HUES6 (cell line): ENCODE measurements at regions not wholly inside any gene's neighbourhood (a gene's known extent, or its start where the extent isn't known, plus 50 kb on each side); places are given as distances from the start of the nearest gene placed in this dataset.

ENCODE experiments used
- H3K27ac ChIP-seq: 2 replicates; pipeline ENCODE4 v1.7.0; 2013; ENCODE audit warnings: low read depth, mild to moderate bottlenecking, low read length, inconsistent platforms
- H3K27me3 ChIP-seq: 2 replicates; pipeline ENCODE4 v1.6.1; 2013; ENCODE audit warnings: low read length; ENCODE audit not compliant: control insufficient read depth, insufficient read depth
- H3K36me3 ChIP-seq: 2 replicates; pipeline ENCODE4 v1.6.1; 2013; ENCODE audit warnings: low read length; ENCODE audit not compliant: control insufficient read depth, insufficient read depth
- H3K4me1 ChIP-seq: 2 replicates; pipeline ENCODE4 v1.6.1; 2013; ENCODE audit warnings: low read length; ENCODE audit not compliant: control insufficient read depth, insufficient read depth
- H3K4me3 ChIP-seq: 2 replicates; pipeline ENCODE4 v1.5.1; 2013; ENCODE audit warnings: low read depth, low read length
- H3K9ac ChIP-seq: one replicate; pipeline ENCODE4 v1.6.1; 2013; ENCODE audit warnings: mild to moderate bottlenecking, low read length
- H3K9me3 ChIP-seq: 2 replicates; pipeline ENCODE4 v1.6.1; 2013; ENCODE audit warnings: low read depth, low read length; ENCODE audit not compliant: control insufficient read depth, insufficient read depth

DNA sequence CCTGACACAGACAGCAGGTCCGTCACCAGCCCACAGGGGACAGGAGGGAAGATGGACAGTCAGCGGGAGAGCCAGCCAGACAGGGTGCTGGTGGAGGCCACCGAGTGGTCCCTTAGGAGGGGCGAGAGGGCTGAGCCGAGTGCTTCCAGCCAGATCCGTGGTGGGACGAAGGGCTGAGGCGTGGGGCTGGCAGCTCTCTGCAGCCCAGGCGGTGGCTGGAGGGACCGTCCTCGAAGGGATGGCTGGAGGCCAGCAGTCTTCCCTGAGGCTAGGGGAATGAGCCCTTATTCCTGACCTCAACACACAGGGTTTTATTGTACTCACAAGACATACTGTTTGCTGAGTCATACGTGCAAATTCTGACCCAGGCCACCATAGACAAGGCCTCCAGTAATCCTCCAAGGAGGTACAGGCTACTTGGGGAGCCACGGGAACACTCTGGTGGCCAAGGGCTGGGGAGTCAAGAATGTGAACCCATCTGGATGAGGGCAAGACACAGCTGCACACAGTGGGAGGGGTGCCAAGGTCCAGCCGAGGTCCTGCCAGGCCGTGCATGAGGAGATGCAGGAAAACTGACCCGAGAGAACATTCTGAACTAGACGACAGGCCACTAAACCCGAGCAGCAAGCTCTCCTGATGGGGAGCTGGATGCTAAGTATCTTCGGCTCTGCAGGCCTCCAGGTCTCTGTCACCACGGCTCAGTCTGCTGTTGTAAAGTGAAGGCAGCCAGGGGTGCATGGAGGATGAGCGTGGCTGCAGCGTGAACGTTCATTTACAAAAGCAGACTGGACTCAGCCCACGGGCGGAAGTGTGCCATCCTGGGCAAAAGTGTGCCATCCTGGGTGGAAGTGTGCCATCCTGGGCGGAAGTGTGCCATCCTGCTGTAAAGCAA, 242.5 kb downstream of the TTLL2 start:
- Histone ChIP-seq H3K9me3 (no peaks in the 10 kb centered on the region), H3K27me3 (peaks cover 7% of the 10 kb centered on the region; the same call in 1 of the 2 replicates), H3K9ac (no peak overlapping the region), H3K4me3 (no peak overlapping the region), H3K27ac (no peak overlapping the region), H3K36me3 (no peaks in the 10 kb centered on the region), H3K4me1 (peaks cover 4% of the 10 kb centered on the region; the same call in 1 of the 2 replicates)

DNA sequence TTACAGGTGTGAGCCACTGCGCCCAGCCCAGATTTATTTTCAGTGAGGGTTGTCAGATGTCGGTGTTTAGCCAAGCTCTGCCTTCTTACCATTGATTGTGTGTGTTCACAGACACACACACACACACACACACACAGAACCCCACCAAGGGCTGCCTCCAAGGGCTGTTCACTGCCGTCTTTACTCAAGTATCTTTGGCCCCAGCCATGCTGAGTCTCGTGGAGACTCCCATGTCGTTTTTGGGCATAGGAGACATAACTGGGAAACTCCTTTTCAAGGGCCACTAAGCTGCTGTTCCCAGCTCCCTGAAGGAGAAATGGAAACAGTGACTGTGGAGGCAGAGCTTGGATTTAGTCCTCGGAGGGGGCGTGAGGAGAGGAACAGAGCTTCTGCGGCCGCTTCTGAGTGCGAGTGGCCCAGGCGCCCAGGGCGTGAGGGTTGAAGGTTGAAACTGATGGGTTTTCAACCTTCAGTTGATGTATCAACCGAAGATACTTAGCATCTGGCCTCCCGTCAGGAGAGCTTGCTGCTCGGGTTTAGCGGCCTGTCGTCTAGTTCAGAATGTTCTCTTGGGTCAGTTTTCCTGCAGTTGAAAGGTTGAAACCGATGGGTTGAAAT, 243.6 kb downstream of the TTLL2 start:
- H3K9ac ChIP-seq = no peak overlapping the region
- no peak overlapping the region for H3K27ac ChIP-seq
- no peak overlapping the region for H3K4me3 ChIP-seq
- peaks cover 3% of the 10 kb centered on the region; the same call in 1 of the 2 replicates for H3K27me3 ChIP-seq
- no peaks in the 10 kb centered on the region for H3K9me3 ChIP-seq
- H3K36me3 ChIP-seq = no peaks in the 10 kb centered on the region
- peaks cover 4% of the 10 kb centered on the region; the same call in 1 of the 2 replicates for H3K4me1 ChIP-seq

DNA sequence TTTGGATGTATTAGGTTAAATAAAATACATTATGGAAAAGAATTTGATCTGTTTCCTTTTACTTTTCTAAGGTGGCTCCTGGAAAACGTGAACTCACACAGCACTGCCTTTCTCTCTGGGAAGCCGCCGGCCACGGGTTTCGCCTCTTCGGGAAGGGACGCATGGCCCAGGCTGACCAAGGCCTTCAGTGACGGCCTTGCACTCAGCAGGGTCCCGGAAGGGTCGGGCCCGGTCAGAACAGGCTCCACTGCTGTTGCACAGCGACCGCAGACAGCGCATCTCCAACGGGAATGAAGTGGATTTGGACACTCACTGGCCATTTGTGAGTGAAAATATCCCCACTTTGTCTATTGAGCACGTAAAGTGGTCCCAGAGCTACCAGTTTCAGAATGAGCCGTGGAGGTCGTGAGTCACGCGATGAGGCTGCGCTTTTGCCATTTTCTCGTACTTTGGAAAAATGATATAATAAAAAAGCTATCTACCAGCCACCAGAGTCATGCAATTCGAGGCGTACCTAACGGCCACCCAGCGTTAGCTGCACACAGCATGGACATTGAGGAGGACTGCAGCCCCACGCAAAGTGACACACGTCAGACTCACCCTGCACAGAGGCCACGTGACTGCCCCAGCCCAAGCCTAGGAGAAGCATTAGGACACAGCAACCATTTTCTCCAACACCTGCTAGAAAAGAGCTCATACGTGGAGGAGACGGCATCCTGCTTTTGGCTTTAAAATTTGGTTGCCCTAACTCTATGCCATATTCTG, 244.3 kb downstream of the TTLL2 start:
- Histone ChIP-seq H3K9ac (no peak overlapping the region), H3K4me3 (no peak overlapping the region), H3K27me3 (no peaks in the 10 kb centered on the region), H3K27ac (no peak overlapping the region), H3K4me1 (peaks cover 4% of the 10 kb centered on the region; the same call in 1 of the 2 replicates), H3K36me3 (no peaks in the 10 kb centered on the region), H3K9me3 (no peaks in the 10 kb centered on the region)

DNA sequence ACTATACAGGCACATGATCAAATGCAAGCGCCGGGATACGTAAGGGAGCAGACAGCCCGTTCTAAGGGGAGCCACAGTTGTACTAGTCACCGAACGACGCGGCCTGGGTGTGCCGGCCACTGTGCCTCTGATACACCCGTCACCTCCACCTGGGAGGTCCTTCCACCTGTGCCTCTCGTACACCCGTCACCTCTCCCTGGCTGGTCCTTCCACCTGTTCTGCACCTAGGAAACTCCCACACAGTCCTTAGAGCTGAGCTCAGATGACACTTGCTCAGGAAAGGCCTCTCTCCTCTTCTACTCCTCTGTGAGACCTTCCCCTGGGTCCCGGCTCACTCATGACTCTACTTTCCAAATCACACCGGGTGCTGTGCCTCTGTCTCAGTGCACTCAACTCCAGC, 245.0 kb downstream of the TTLL2 start:
- Histone ChIP-seq H3K9me3 (no peaks in the 10 kb centered on the region), H3K9ac (no peak overlapping the region), H3K4me3 (no peak overlapping the region), H3K4me1 (peaks cover 4% of the 10 kb centered on the region; the same call in 1 of the 2 replicates), H3K27me3 (no peaks in the 10 kb centered on the region), H3K27ac (no peak overlapping the region), H3K36me3 (no peaks in the 10 kb centered on the region)

DNA sequence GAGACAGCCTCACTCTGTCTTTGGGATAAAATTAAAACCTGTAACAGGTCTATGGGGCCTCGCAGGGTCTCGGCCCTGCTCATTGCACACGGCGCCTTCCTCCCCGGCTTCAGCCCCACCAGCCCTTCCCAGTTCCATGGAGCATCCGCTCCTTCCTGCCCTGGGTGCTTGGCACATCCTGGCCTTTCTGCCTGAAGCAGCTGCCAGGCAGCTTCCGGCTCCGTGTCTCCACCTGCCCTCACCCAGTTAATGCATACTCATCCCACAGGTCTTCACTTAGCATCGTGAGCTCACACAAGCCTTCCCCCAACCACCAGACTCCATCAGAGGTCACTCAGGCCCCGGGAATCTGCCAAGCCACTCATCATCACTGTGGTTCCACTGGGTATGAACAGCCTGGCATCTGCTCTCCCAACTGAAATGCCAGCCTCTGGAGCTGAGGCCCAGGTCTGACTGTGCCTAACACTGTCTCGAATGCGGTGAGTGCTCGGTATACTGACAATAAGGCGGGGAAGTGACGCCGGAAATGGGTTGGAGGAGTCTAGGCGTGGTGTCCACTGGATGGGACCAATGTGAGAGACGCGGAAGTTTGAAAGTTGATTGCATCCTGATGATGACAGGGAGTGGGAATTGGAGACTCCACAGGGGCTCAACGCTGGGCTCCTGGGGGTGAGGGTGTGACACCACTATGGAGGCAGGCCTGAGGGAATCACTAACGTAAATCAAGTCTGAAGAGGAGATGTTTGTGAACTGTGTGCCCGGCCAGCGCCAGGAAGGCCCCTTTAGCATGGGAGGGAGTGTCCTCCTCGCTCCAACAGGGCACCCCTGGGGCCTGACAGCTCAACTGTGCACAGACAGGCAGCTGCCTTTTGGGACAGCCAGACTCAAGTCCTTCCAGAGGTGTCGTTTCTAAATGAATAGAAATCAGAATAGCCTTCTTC, 245.8 kb downstream of the TTLL2 start:
- peaks cover 4% of the 10 kb centered on the region; the same call in 1 of the 2 replicates for H3K4me1 ChIP-seq
- H3K9ac ChIP-seq = no peak overlapping the region
- H3K27ac ChIP-seq = no peak overlapping the region
- no peaks in the 10 kb centered on the region for H3K36me3 ChIP-seq
- H3K9me3 ChIP-seq = no peaks in the 10 kb centered on the region
- no peaks in the 10 kb centered on the region for H3K27me3 ChIP-seq
- H3K4me3 ChIP-seq = no peak overlapping the region

DNA sequence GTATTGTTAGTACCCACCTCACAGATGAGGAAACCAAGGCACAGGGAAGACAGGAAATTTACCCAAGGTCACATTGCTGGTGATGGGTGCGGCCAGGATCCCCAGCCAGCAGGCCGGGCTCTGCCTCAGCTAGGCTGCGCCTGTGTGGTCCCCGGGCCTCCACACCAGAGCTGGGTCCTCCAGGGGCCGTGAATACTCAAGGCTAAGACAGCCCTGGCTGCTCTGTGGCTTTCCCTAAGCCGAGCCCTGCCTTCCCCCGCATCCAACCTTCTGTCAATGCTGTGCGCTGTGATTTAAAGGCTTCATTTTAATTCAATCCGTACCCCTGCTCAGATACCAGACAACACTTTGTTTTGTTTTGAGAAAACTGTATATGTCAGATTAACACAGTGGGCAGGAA, 246.7 kb downstream of the TTLL2 start:
- Histone ChIP-seq H3K4me1 (no peaks in the 10 kb centered on the region; the same call in 1 of the 2 replicates), H3K9me3 (no peaks in the 10 kb centered on the region), H3K9ac (no peak overlapping the region), H3K4me3 (no peak overlapping the region), H3K27me3 (no peaks in the 10 kb centered on the region), H3K27ac (no peak overlapping the region), H3K36me3 (no peaks in the 10 kb centered on the region)

DNA sequence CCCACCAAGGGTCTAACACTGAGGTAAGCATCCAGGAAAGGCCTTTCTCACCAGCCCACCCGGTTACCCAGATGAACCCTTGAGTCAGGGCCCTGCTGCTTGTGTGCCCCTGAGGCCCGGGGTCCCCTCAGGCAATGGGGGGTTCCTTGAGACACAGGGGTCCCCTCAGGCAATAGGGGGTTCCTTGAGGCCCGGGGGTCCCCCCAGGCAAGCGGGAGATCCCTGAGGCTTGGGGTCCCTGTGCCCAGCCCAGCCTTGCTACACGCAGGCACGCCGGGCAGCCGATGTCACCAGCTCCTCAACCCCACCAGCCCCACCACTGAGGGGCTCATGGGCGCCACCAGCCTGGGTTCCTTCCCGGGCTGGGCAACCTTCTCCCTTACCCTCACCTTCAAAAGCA, 247.2 kb downstream of the TTLL2 start:
- no peaks in the 10 kb centered on the region; the same call in 1 of the 2 replicates for H3K4me1 ChIP-seq
- H3K36me3 ChIP-seq = no peaks in the 10 kb centered on the region
- no peak overlapping the region for H3K27ac ChIP-seq
- H3K27me3 ChIP-seq = no peaks in the 10 kb centered on the region
- H3K9me3 ChIP-seq = no peaks in the 10 kb centered on the region
- H3K4me3 ChIP-seq = no peak overlapping the region
- no peak overlapping the region for H3K9ac ChIP-seq

DNA sequence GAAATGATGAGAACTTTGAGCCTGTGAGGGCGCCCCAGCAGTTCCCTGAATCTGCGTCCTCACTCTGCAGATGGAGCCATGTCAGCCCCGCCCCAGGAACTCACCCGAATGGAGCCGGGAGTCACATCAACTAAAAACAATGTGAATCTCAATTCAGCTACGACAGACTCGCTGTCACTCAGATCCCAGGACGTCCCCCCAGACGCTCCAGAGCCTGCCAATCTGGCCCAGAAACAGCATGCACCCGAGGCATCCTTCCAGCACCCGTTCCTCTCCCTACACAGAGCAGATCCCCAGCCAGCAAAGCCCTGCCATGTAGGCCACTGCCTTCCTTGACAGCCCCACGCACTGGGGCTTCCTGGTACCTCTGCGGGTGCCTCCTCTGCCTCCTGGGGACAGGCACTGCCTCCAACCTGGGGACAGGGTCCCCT, 248.0 kb downstream of the TTLL2 start:
- Histone ChIP-seq H3K36me3 (no peaks in the 10 kb centered on the region), H3K9me3 (no peaks in the 10 kb centered on the region), H3K4me1 (no peaks in the 10 kb centered on the region), H3K27me3 (no peaks in the 10 kb centered on the region), H3K4me3 (no peak overlapping the region), H3K9ac (no peak overlapping the region), H3K27ac (no peak overlapping the region)

DNA sequence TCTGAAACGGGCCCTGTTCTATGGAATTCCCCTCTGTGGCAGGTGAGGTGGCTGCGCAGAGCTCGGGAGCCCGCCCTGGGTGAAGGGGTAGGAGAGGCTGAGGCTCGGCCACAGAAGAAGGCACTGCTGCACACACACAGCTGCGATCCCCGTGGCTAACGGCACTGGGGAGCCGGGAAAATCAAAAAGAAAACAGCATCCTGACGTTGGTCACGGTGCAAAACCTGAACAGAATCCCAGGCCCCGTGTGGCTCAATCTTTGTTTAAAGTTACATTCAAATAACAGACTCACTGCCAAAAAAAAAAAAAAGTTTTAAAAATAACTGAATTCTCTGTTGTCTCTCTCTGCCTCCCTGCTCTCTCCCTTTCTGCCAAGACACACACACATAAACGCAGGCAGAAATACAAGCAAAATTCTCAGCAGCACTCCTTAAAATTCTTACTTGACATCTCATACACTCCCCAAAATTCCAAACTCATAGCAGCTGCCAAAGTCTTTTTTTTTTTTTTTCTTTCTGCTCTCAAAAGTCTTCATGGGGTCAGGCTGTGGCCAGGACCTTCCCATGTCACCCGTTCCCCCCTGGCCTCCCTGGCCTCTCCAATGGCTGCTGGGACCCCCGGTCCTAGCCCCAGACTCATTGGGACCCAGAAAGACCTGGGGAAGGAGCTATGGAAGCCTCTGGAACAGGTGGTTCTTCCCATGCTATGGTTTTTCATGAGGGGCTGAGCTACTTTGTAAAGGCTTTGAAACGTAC, 248.8 kb downstream of the TTLL2 start:
- no peaks in the 10 kb centered on the region for H3K36me3 ChIP-seq
- H3K9ac ChIP-seq = no peak overlapping the region
- no peak overlapping the region for H3K4me3 ChIP-seq
- H3K4me1 ChIP-seq = no peaks in the 10 kb centered on the region
- no peaks in the 10 kb centered on the region for H3K9me3 ChIP-seq
- H3K27ac ChIP-seq = no peak overlapping the region
- H3K27me3 ChIP-seq = no peaks in the 10 kb centered on the region
